Peyer's patch (tissue), 4 donors: ENCODE measurements at regions not wholly inside any gene's neighbourhood (a gene's known extent, or its start where the extent isn't known, plus 50 kb on each side); places are given as distances from the start of the nearest gene placed in this dataset.

Source experiments
- DNase-seq, 3 donors: peaks; one replicate each; pipeline ENCODE4 v3.0.0-alpha.2; 2017 to 2019
- H3K27ac ChIP-seq, 4 donors: fragments of 200-600 bp; sonication (generic); one replicate each; pipeline ENCODE4 v1.5.1; 2016 to 2019
- H3K27me3 ChIP-seq, 2 donors: fragments of 200-600 bp; sonication (generic); one replicate each; pipeline ENCODE4 v1.5.1; 2019
- H3K36me3 ChIP-seq, 3 donors: fragments of 200-600 bp; sonication (generic); one replicate each; pipeline ENCODE4 v1.5.1; 2016 to 2019
- H3K4me1 ChIP-seq, 4 donors: fragments of 200-600 bp; sonication (generic); one replicate each; pipeline ENCODE4 v1.5.1; 2016 to 2019
- H3K4me3 ChIP-seq, 4 donors: fragments of 200-600 bp; sonication (generic); 1 replicate in 3 of 4; 2 replicates in 1 of 4; pipeline ENCODE4 v1.5.1; 2016 to 2019; ENCODE audit warnings: mild to moderate bottlenecking in 1 of 4
- H3K9me3 ChIP-seq, 4 donors: fragments of 200-600 bp; sonication (generic); one replicate each; pipeline ENCODE4 v1.5.1; 2016 to 2019; ENCODE audit warnings: mild to moderate bottlenecking in 1 of 4
- POLR2A ChIP-seq, 2 donors: fragments of 450-650 bp; IDR thresholded peaks; one replicate each; pipeline ENCODE4 v1.5.1; 2017; ENCODE audit warnings: antibody characterized with exemption in 2 of 2, mild to moderate bottlenecking in 2 of 2, moderate library complexity in 2 of 2
- small RNA-seq, 2 donors: library from RNA; depleted of rRNA; stranded (forward); fragments of <200 nt; gene quantifications; one replicate each; pipeline ENCODE3, GENCODE V24; 2016
- TF ChIP-seq, protein P1 (sequence below), 6 experiments: fragments of 450-650 bp in 4 of 6; fragments of 200-600 bp in 2 of 6; sonication (generic) in 1 of 6; IDR thresholded peaks; one replicate each; pipeline ENCODE4 v1.5.1; 2017 to 2019; ENCODE audit warnings: antibody characterized with exemption in 6 of 6, mild to moderate bottlenecking in 3 of 6, moderate library complexity in 1 of 6

DNA sequence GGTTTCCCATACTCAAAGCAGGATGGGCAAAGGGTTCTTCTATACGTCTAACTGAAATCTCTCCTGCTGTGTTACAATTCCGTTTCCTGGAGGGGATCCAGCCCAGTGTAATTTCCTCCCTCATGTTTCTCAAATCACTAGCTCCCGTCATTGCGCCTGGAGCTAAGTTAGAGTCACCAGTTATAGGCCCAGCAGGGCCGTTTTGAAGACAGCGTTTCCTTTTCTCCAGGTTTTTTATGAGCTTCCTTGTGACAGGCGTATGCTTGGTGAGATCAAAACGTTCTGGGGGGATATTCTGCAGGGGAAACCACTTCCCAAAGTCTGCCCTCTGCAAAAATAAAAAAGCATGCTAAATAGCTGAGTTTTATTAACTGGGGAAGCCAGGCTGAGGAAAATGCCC is 53.0 kb upstream of the WWC1 start:
- TF ChIP-seq, protein P1, sequence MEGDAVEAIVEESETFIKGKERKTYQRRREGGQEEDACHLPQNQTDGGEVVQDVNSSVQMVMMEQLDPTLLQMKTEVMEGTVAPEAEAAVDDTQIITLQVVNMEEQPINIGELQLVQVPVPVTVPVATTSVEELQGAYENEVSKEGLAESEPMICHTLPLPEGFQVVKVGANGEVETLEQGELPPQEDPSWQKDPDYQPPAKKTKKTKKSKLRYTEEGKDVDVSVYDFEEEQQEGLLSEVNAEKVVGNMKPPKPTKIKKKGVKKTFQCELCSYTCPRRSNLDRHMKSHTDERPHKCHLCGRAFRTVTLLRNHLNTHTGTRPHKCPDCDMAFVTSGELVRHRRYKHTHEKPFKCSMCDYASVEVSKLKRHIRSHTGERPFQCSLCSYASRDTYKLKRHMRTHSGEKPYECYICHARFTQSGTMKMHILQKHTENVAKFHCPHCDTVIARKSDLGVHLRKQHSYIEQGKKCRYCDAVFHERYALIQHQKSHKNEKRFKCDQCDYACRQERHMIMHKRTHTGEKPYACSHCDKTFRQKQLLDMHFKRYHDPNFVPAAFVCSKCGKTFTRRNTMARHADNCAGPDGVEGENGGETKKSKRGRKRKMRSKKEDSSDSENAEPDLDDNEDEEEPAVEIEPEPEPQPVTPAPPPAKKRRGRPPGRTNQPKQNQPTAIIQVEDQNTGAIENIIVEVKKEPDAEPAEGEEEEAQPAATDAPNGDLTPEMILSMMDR (IDR thresholded peaks at IDR 0.05) = no peak
- no peak for TF ChIP-seq POLR2A (IDR thresholded peaks at IDR 0.05)
- no peak for DNase-seq
- Histone ChIP-seq H3K9me3 (no peaks in the 10 kb centered on the region), H3K4me3 (no peak overlapping the region), H3K4me1 (no peaks in the 10 kb centered on the region), H3K27me3 (no peaks in the 10 kb centered on the region), H3K36me3 (no peaks in the 10 kb centered on the region), H3K27ac (no peak overlapping the region)

DNA sequence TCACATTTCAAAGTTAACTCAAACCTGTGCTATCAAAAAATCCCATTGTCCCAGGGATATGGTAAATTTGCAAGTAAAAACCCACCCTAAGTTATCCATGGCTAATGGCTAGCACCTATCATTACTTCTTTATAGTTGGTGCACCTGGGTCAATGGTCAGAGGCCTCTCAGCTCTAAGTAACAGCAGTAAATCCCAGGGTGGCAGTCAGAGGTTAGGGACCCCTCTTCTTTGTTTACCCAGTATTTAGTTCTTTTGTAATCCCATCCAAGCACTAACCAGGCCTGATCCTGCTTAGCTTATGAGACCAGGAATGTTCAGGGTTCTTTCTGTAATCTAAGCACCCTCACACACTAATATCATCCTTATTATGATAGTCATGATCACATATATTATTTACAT is 52.1 kb upstream of the WWC1 start:
- no peaks in the 10 kb centered on the region for H3K9me3 ChIP-seq

More for the DNA sequence above, 52.1 kb upstream of the WWC1 start:
- TF ChIP-seq POLR2A (IDR thresholded peaks at IDR 0.05) = no peak
- TF ChIP-seq, protein P1 (IDR thresholded peaks at IDR 0.05) = no peak
- Histone ChIP-seq H3K27me3 (no peaks in the 10 kb centered on the region), H3K4me3 (no peak overlapping the region), H3K4me1 (no peaks in the 10 kb centered on the region), H3K36me3 (no peaks in the 10 kb centered on the region), H3K27ac (no peak overlapping the region)
- DNase-seq = no peak

Small RNA genes in the stretch of these regions (small RNA-seq; reads per million reads assigned to genes)
- 0 reads per million in 2 donors for gene AC026403.1
- gene RF00561 = 0 reads per million in 2 donors
- gene RN7SKP60 = 0 reads per million in 2 donors
- 0 reads per million in 2 donors for gene RNU6-168P
- 0 reads per million in 2 donors for gene RNU6-209P
